Activated naive CD4-positive, alpha-beta T cell treated with anti-CD3 and anti-CD28 coated beads, Interleukin-2, amount 50 U/mL, for 16 hours (primary cell): ENCODE measurements at regions not wholly inside any gene's neighbourhood (a gene's known extent, or its start where the extent isn't known, plus 50 kb on each side); places are given as distances from the start of the nearest gene placed in this dataset.

Experiments
- DNase-seq: peaks from one replicate; pipeline ENCODE4 v3.0.0-alpha.2; 2020

- DNase-seq: no peak
Measured at GRCh38 chr21:29228306-29228705, 70.4 kb upstream of the BACH1 start.

- no peak for DNase-seq
Measured at GRCh38 chr21:29230551-29231261, 68.0 kb upstream of the BACH1 start.

- DNase-seq: no peak
Measured at GRCh38 chr21:29231756-29232529, 66.8 kb upstream of the BACH1 start.

DNA sequence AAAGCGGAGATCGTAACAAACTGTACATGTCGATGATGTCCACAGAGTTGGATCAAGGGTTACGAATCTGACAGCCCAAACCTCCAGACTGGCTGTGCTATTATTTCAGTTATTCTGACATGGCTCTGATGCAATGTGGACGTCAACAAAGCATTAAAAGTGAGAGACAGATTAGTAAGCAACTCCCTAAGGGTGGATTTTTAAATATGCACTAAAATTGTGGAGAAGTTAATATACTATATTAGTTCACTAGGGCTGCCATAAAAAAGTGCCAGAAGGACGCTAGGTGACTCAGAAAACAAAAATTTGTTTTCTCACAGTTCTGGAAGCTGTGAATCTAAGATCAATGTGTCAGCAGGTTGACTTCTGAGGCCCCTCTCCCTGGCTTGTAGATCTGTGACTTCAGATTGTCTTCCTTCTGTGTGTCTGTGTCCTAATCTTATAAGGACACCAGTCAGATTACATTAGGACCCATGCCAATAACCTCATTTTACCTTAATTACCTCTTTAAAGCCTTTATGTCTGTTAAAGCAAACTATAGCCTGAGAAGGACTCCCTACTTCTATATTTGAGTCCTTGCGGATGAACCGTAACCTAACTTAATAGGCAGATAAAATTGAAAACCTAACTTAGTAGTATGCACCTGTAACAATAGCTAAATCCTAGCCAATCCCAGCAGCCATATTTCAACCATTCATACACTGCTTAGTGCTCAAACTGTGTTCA, 66.0 kb upstream of the BACH1 start:
- DNase-seq: no peak

GRCh38 chr21:29233256-29233546, 65.5 kb upstream of the BACH1 start:
- no peak for DNase-seq

GRCh38 chr21:29233611-29234540, 64.8 kb upstream of the BACH1 start:
- DNase-seq: peak; percentile 46

- no peak for DNase-seq
Measured at GRCh38 chr21:29235714-29236197, 63.0 kb upstream of the BACH1 start.

DNA sequence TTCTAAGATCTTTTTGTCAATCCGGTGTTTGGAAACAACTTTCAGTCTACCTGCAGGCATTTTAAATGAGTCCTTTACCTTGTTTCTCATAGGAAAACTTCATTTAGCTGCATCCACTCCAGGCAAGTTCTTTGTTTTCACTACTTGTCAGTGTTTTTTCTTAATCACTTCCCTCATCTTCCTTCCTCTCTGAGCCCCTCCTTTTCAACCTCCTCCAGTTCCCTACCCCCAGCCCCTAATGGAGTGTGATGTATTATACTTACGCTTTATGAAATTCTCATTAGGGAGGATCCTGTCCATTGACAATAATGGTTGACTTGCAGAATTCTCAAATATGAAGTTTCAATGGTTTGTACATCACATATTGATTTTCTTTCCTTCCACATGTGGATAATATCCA, 62.5 kb upstream of the BACH1 start:
- no peak for DNase-seq

DNA sequence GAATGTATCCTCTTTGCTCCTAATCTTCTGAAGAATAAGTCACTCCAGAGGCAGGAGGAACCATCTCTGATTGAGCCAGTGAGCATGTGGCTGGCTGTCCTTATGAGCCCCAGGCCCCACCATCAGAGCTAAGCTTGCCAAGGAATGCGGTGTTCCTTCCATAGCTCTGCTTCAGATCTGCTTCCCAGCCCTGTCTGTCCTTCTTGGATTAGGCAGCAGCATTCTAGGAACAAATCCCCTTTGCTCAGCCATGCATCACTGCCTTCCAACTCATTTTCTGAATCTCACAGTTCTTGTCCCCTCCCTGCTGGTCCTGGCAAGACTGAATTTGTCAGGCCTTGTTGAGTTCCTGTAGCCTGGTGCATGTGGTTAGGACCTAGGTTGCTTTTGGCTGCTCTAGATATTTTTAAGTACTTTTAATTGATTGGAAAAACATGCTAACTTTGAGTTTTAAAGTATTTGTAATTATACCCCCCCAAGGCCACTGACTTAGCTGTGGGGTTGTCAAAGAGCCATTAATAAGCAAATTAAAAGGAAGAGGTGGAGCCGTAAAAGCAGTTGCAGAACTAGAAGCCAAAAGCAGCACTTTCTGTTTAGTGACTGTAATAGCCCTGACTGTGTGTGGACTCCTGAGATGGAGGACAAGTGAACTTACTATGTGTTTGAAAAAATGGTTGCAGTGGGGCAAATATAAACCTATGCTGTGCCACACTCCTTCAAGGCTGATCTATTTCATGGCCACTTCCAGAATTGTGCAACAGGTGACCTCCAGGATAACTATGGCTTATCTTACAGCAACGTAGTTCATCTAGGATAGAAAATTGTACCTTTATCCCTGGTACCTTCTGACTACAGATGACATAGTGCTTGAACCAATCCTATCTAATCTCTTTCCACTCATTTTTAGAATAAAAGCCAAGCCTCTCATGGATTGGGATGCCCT, 61.3 kb upstream of the BACH1 start:
- DNase-seq: no peak

DNA sequence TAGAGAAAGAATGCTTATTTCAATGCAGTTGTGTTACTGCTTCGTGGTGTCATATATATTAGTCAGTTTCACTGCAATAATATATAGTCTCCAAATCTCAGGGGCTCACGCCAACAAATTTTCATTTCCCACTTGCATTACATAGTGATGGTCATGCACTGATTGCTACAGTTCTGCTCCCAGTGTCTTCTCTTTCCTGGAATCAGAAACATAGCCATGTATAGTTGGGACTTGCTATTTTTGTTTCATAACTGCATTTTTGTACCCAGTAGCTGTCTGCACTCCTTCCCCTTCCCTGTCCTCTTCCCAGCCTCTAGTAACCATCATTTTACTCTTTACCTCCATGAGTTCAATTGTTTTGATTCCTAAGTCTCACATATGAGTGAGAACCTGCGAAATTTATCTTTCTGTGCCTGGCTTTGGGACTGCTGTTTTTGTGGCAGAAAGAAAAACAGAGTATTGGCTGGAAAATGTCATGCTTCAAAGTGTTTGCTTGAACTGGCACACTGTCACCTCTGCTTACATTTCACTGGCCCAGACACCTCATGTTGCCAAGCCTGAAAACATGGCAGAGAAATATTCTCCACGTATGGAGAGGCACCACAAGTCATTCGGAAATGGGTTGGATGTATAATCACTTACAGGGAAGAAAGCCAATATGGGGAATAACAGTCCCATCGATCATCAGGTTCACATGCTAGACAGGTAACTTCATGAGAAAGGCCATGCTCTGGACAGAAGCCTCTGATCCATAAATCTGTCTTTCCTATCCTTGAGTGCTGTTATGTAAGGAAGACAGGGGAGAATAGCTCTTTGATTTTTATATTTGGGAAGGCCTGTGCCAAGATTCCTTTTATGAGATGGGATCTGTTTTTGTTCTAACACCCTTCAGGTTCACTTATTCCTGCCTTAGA, 60.4 kb upstream of the BACH1 start:
- DNase-seq: no peak

DNA sequence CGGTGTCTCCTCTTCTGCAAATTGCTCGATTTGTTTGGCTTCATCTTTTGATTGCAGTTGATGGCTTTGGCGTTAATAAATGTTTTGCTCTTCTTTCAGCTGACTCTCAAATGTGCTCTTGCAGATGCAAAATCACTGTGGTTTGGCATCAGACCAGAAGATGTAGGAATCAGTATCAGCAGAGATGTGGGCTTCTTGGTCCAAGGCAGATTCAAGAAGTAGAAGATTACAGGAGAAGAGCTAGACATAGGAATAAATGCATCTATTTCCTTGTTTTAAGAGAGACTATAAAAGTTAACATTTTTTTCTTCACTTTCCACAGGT, 59.8 kb upstream of the BACH1 start:
- no peak for DNase-seq

DNA sequence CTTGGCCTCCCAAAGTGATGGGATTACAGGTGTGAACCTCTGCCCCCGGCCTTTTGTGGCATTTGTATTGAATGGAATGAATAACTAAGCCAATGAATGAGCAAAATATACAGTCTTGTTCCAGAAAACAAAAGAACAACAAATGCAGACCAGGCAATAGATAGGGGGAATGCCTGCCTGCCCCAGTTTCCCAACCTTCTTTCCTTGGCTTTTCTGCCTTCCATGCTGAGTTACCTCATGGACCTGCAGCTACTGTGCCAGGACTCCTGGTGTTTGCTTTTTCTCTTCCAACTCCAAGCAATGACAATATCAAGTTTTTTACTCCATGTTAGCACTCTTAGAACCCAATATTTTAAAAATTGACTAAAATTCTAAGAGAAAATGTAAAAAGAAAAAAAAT, 58.6 kb upstream of the BACH1 start:
- no peak for DNase-seq

DNA sequence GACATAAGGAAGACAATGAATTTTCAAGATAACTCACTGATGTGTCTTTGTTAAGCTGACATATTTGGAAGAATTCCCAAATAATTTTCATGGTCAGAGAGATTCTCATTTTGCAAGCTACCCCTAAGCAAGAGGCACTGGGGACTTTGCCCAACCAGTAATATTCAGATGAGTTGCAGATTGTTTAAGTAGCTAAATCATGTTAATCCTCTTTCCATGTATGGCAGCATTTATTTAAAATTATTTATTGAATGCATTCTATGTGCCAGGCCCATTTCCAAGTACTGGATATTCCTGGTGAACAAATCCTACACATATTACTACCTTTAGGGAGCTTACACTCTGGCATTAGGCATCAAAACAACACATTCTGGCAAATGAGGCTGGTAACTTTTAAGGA, 56.5 kb upstream of the BACH1 start:
- DNase-seq: no peak

DNA sequence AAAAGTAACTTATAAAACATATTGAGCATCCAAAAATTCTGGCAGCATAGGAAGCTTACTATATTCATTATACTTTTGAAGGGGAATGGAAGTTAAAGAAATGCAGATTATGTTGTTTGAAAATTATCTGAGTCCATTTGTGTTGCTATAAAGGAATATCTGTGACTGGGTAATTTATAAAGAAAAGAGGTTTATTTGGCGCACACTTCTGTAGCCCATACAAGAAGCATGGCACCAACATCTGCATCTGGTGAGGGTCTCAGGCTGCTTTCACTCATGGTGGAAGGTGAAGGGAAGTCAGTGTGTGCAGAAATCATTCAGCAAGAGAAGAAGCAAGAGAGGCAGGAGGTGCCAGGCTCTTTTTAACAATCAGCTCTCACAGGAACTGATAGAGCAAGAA, 55.5 kb upstream of the BACH1 start:
- DNase-seq: no peak

- DNase-seq: no peak
Measured at GRCh38 chr21:29245104-29245643, 53.5 kb upstream of the BACH1 start.

GRCh38 chr21:29245863-29246262, 52.9 kb upstream of the BACH1 start:
- DNase-seq: no peak

- DNase-seq: no peak
Measured at GRCh38 chr21:29246614-29247013, 52.1 kb upstream of the BACH1 start.

- DNase-seq: no peak
Measured at GRCh38 chr21:29248124-29248523, 50.6 kb upstream of the BACH1 start.
